ENCODE measurements at regions not wholly inside any gene's neighbourhood (a gene's known extent, or its start where the extent isn't known, plus 50 kb on each side); places are given as distances from the start of the nearest gene placed in this dataset.

DNA sequence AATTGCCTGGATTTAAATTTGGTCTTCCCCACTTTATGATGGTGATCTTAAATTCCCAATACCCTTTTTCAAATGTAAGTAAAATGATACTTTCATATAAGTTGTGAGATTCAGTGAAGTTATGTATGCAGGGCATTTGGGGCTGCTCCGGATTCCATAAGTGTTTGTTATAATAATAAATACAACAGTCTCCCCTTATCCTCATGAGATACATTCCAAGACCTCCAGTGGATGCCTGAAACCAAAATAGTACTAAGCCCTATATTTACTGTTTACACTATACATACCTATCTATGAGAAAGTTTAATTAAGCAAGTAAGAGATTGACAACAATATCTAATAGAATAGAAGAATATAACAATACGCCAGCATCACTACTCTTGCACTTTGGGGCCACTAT, 2237.8 kb downstream of the PCDH9 start:
- intact Hi-C loops (cut with DNase I), result no loop called here
- WGBS, 2 donors, result 56 to 94% methylated on average over 2 of the region's 2 CpGs

DNA sequence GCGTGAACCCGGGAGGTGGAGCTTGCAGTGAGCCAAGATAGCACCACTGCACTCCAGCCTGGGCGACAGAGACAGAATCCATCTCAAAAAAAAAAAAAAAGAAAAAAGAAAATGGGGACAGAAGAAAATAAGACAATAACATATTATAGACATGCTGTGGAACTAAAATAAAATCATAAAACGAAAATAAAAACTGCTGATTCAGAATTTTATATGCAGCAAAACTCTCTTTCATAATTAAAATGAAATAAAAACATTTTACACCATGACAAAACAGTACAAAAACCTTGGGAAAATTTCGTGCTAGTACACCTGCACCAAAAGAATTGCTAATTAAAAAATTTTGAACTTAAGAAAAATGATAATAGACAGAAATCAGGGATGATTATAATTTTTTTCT, 2245.1 kb downstream of the PCDH9 start:
- H3K27me3 ChIP-seq, result no peaks in the 10 kb centered on the region
- DNase-seq, result no peak
- H3K27ac ChIP-seq, result no peak overlapping the region
- H3K9me3 ChIP-seq, result no peaks in the 10 kb centered on the region
- WGBS, 2 donors, result 26 to 45% methylated on average over 5 of the region's 5 CpGs
- ATAC-seq, result no peak
- H3K4me1 ChIP-seq, result no peaks in the 10 kb centered on the region
- no peak overlapping the region for H3K4me3 ChIP-seq
- TF ChIP-seq CTCF (IDR thresholded peaks at IDR 0.05) (no peak), POLR2A (IDR thresholded peaks at IDR 0.05) (no peak)
- H3K36me3 ChIP-seq (replicated peaks in 1 of 2; ENCODE audit: insufficient read depth in 1 of 2, low read depth in 2 of 2), result no peaks in the 10 kb centered on the region
- intact Hi-C loops (cut with DNase I), result no loop called here

More for the DNA sequence above, 2237.8 kb downstream of the PCDH9 start:
- no peaks in the 10 kb centered on the region for H3K27me3 ChIP-seq
- ATAC-seq (no peak), DNase-seq (no peak)
- H3K36me3 ChIP-seq (replicated peaks in 1 of 2; ENCODE audit: insufficient read depth in 1 of 2, low read depth in 2 of 2), result no peaks in the 10 kb centered on the region
- TF ChIP-seq POLR2A (IDR thresholded peaks at IDR 0.05), result no peak
- TF ChIP-seq CTCF (IDR thresholded peaks at IDR 0.05), result no peak
- no peak overlapping the region for H3K4me3 ChIP-seq
- no peaks in the 10 kb centered on the region for H3K4me1 ChIP-seq
- H3K27ac ChIP-seq, result no peak overlapping the region
- H3K9me3 ChIP-seq, result no peaks in the 10 kb centered on the region

- DNase-seq (no peak), ATAC-seq (no peak)
- H3K4me1 ChIP-seq, result no peaks in the 10 kb centered on the region
- TF ChIP-seq CTCF (IDR thresholded peaks at IDR 0.05) (no peak), POLR2A (IDR thresholded peaks at IDR 0.05) (no peak)
- H3K36me3 ChIP-seq (replicated peaks in 1 of 2; ENCODE audit: insufficient read depth in 1 of 2, low read depth in 2 of 2), result no peaks in the 10 kb centered on the region
- no peak overlapping the region for H3K27ac ChIP-seq
- no peaks in the 10 kb centered on the region for H3K27me3 ChIP-seq
- no peaks in the 10 kb centered on the region for H3K9me3 ChIP-seq
- intact Hi-C loops (cut with DNase I), result no loop called here
- WGBS, 2 donors, result 44 to 63% methylated on average over 1 of the region's 1 CpG
- H3K4me3 ChIP-seq, result no peak overlapping the region
These were observed 2267.7 kb downstream of the PCDH9 start for GRCh38 chr13:64962404-64962803.

GRCh38 chr13:64959276-64959675, 2270.9 kb downstream of the PCDH9 start:
- TF ChIP-seq POLR2A (IDR thresholded peaks at IDR 0.05), result no peak
- no peak for TF ChIP-seq CTCF (IDR thresholded peaks at IDR 0.05)
- H3K9me3 ChIP-seq, result no peaks in the 10 kb centered on the region
- DNase-seq, result no peak
- intact Hi-C loops (cut with DNase I), result no loop called here
- no peaks in the 10 kb centered on the region for H3K4me1 ChIP-seq
- no peaks in the 10 kb centered on the region for H3K27me3 ChIP-seq
- H3K4me3 ChIP-seq, result no peak overlapping the region
- H3K27ac ChIP-seq, result no peak overlapping the region
- ATAC-seq, result no peak
- no peaks in the 10 kb centered on the region for H3K36me3 ChIP-seq (replicated peaks in 1 of 2; ENCODE audit: insufficient read depth in 1 of 2, low read depth in 2 of 2)
- 89 to 93% methylated on average over 15 of the region's 15 CpGs for WGBS, 2 donors

- intact Hi-C loops (cut with DNase I), result no loop called here
- DNase-seq (no peak), ATAC-seq (no peak)
- no peaks in the 10 kb centered on the region for H3K27me3 ChIP-seq
- WGBS, 2 donors, result 78 to 79% methylated on average over 12 to 16 of the region's 16 CpGs
- no peaks in the 10 kb centered on the region for H3K36me3 ChIP-seq (replicated peaks in 1 of 2; ENCODE audit: insufficient read depth in 1 of 2, low read depth in 2 of 2)
- H3K27ac ChIP-seq, result no peak overlapping the region
- H3K4me1 ChIP-seq, result no peaks in the 10 kb centered on the region
- TF ChIP-seq CTCF (IDR thresholded peaks at IDR 0.05) (no peak), POLR2A (IDR thresholded peaks at IDR 0.05) (no peak)
- H3K4me3 ChIP-seq, result no peak overlapping the region
- no peaks in the 10 kb centered on the region for H3K9me3 ChIP-seq
These were observed 2272.0 kb downstream of the PCDH9 start for GRCh38 chr13:64958106-64958505.
